Fibroblast of skin of back (primary cell): ENCODE measurements at regions not wholly inside any gene's neighbourhood (a gene's known extent, or its start where the extent isn't known, plus 50 kb on each side); places are given as distances from the start of the nearest gene placed in this dataset.

Experiments
- DNase-seq: peaks from one replicate; pipeline ENCODE4 v3.0.0-alpha.2; 2013

- no peak for DNase-seq
Measured at GRCh38 chr4:100722133-100722532, 204.3 kb upstream of the EMCN start.

DNA sequence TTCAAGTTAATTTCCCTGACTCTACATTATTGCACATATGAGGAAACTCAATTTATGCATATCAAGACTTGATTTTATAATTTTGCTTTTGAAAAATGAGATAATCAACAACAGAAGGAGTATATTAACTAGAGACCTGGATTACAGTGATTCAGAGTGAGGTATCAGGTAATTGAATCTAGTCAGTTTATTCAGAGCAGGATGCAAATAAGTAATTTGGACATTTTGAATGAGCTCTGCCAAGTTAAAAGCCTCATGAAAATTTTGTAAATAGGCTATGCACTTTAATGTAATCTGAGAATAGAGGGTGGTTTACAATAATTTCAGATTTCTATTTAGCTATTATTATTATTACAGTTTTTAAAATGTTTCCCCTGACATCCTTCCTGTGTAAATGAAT is 203.7 kb upstream of the EMCN start:
- DNase-seq, result no peak

DNA sequence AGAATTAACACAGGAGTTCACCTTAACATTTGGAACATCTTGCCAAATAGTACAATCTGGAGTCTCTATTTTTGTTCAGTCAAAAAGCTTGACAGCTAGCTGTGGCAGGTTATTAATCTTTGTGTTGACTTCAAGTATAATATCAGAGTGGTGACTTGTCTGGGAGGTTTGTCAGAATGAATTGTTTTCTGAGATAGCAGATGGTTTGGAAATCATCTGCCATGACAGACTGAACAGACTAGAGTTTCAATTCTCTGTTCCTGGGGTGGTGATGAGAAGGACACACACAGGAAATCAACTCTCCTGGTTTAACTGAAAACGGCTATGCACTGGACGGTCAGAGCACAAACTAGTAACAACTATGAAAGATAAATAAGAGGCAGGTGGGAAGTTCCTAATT is 203.3 kb upstream of the EMCN start:
- no peak for DNase-seq

- DNase-seq, result no peak
Measured at GRCh38 chr4:100716416-100716815, 198.6 kb upstream of the EMCN start.

DNA sequence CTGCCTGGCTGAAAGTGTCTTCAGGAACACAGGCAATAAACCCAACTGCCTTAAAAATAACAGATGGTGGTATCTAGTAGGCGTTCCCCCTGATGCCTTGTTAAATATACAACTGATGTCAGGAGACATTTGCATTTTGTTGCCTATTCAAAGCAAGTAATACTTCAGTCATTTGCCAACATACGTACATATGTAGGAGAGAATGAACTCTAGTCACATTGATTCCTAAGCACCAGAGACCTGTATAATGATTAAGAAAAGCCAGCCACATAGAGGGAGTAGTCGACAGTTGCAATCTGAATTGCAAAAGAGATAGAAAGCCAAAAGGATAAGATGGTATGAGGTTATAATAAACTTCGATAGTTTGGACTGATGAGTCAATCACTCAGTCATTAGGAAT is 191.0 kb upstream of the EMCN start:
- no peak for DNase-seq

GRCh38 chr4:100707786-100708185 is 190.0 kb upstream of the EMCN start:
- no peak for DNase-seq

DNA sequence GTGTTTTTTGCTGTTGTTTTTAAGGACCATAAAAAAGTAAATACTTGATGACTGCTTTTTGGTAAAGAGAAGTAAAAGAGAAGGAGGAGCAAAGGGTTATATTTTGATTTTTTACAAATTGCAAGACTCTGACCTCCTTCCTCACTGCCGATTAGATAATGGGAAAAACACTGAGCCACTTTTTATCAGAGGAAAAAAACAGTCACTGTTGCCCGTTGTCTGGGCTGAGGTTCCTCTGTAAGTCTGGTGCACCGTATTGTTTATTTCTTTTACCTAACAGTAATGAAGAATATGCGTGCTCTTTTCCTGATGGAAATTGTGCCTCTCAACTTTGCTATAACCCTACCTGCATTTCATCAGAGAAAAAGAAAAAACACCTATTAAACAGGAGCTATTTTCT is 178.7 kb upstream of the EMCN start:
- no peak for DNase-seq

DNA sequence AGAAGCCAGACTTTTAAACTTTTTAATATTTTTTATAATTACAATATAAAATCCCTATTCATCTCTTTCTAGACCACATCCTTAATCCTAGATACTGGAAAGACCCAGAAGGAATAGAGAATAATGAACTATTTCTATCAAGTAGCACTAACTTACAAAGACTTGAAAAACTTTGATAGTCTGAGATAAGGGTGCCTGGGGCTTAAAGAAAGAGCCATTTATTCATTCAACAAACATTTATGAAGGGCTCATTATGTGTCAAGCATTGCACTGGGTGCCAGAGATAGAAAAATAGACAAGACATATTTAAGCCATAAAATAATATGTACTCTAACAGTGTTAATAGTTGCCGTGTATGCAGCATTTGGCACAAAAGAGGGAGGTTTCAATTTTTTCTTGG is 178.0 kb upstream of the EMCN start:
- no peak for DNase-seq

- DNase-seq, result peak; percentile 2
Measured at GRCh38 chr4:100695039-100695654, 177.3 kb upstream of the EMCN start.

- no peak for DNase-seq
Measured at GRCh38 chr4:100694467-100694866, 176.6 kb upstream of the EMCN start.

- DNase-seq, result no peak
Measured at GRCh38 chr4:100690812-100691211, 173.0 kb upstream of the EMCN start.

DNA sequence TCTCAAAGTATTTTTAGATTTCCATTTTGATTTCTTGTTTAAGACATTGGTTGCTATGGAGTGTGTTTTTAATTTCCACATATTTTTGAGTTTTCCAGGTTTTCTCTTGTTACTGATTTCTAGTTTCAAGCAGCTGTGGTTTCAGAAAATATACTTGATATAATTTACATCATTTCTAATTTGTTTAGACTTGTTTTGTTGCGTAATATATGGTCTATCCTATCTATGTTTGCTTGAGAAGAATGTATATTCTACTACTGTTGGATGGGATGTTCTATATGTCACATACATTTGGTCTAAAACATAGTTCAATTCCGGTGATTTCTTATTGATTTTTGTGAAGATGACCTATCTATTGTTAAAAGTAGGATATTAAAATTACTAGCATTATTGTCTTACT is 170.5 kb upstream of the EMCN start:
- DNase-seq, result no peak

DNA sequence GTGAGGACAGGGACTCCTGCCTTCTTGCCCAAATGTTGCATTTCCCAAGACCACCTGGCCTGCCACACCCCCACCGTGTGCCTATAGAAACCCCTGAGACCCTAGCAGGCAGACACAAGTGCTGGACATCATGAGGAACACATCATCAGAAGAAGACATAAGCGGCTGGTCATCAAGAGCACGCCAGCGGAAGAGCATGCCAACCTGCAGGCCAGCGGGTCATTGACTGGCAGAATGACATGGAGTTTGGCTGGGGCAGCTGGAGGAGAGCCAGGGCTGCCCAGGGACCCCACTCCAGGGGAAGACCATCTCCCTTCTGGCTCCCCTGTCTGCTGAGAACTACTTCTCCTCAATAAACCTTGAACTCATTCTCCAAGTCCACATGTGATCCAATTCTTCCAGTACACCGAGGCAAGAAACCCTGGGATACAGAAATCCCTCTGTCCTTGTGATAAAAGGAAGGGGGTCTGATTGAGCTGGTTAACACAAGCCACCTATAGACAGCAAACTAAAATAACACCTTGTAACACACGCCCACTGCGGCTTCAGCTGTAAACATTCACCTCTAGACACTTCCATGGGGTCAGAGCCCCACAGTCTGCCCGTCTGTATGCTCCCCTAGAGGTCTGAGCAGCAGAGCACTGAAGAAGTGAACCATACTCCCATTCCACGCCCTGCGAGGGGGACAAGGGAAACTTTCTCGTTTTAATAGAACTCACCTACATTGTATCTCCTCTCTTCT is 164.8 kb upstream of the EMCN start:
- no peak for DNase-seq

DNA sequence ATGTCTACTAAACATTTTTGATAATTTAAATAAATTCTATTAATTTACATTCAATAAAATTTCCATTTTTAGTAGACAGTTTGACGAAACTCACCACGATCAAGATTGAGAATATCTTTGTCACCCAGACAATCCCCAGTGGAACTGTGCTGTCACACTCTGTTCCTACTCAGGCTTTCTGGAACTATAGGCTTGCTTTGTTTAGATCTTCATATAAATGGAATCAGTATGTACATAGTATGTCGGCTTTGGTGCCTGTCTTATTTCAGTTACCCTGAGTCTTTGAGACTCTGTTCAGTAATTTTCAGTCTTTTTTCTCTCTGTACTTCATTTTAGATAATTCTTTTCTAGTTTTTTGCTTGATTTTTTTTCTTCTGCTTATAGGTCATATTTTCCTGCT is 163.5 kb upstream of the EMCN start:
- no peak for DNase-seq

DNA sequence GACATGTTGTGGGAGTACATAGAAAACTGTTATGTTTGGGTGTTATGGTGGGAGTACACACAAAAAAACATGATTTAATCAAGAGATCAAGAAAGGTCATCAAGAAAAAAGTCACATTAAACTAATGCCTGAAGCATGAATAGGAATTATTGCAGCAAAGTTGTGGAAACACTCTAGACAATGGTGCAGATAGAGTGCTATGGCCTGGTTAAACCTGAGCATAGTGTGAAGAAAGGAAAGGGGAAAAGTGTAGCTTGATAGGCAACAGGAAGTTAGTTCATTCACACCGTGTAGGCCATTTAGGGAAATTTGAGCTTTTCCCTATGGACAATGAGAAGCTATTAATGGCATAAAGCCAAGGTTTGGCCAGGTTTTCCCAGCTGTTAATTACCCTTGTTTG is 162.1 kb upstream of the EMCN start:
- no peak for DNase-seq

DNA sequence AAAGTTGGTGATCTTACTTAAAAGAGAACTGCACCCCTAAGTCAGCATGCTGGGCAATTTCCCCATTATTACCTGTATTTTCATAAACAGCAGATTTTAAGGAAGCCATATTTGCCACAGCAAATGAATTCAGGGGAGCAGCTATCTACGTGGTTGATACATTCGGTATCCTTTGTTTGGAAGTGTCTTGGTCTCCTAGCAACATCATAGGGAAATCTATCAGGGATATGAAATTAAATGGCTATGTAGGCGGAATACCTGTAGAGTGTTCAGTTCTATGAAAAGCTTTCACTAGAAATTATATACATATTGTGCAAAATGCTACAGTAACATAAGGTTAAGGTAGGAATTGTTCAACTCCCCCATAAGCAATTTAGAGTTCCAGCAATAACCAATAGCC is 157.2 kb upstream of the EMCN start:
- no peak for DNase-seq

GRCh38 chr4:100657187-100657586 is 139.4 kb upstream of the EMCN start:
- peak; percentile 33 for DNase-seq

DNA sequence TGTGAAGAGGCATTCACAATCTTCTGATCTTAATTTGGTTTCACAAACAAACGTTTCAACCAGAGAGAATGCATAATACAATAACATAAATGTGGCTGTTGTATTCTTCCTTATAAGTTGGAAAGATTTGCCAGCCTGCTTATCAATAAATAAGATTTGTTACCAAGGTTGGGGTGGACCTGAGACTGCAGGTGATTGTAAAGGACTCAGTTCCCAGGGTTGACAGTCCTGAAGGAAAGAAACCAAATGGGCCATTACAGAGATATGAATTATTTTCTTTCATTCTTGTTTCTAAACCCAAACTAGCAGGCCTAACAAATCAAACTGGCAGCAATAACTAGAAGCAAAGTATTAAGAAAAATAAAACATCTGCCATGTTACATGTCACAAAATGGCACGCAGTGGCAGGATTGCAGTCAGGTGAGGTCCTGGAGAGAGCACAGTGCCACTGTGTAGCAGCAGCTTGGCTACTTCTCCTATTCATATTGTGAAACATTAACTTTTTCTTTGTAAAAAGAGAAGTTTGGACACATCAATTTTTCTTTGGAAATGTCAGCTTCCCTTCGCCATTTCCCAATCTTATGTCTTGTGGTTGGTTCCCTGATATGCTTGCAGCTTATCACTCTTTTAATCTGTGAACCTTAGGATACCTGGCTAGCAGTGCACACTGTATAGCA is 133.8 kb upstream of the EMCN start:
- DNase-seq, result no peak

- DNase-seq, result no peak
Measured at GRCh38 chr4:100649417-100649816, 131.6 kb upstream of the EMCN start.

DNA sequence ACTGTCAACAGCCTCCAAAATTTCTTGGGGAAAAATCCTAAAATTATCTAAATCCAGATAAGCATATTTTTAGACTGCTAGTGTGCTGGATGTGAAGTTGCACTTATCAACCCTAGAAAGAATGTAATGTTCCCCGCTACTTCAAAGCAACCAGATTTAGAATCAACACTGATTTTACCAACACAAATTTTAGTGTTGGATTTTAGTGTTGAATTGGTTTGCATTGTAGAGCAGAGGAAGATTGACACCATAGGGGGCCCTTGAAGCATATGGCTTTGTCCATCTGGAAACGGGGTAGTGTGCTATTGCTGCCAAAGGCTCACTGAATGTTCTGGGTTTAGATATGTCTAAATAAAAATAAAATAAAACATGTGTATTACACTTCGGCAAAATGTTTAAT is 126.3 kb upstream of the EMCN start:
- DNase-seq, result no peak

GRCh38 chr4:100641336-100641735 is 123.5 kb upstream of the EMCN start:
- no peak for DNase-seq

DNA sequence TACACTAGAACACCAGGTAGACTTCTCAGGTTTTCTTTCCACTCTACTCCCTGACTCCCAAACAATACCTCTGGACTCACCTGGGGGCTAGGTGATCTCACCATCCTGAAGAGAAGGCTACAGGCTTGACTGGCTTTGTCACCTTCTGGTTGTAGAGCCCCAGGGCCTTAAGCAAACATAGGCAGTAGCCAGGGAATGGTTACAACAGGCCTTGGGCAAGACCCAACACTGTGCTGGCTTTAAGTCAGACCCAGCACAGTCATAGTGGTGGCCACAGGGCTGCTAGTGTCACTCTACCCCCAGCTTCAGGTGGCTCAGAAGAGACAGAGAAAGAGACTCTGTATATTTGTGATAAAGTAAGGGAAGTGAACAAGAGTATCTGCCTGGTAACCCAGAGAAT is 118.1 kb upstream of the EMCN start:
- DNase-seq, result no peak

DNA sequence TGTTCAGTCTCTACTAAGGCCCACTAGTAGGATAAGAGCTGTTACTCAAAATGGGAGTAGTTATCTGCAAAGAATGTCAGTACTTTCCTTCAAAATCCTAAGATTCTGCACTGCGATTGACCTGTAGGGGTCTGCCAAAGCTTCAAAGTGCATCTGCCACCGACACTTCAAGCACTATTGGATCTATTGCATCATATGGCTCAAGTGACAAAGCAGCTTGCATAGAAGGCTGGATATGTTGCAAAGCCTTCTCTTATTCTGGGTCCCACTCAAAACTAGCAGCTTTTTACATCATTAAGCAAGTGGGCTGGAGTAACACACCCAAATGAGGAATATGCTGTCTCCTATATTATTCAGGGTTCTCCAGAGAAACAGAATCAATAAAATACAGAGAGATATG is 115.4 kb upstream of the EMCN start:
- no peak for DNase-seq

DNA sequence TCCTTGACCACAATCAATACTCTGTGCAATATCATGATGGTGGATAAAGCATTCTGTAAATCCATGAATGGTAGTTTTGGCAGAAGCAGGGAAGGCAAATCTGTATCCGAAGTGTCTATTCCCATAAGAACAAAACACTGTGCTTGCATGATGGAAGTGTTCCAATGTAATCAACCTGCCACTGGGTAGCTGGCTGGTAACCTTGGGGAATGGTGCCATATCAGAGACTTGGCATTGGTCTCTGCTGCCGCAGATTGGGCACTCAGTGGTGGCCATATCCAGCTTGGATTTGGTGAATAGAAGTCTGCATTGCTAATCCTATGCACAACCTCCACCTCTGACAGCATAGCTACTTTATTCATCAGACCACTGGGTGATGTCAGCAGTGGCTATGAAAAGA is 114.3 kb upstream of the EMCN start:
- no peak for DNase-seq
